Mucosa of descending colon (tissue), 3 donors: ENCODE measurements at regions not wholly inside any gene's neighbourhood (a gene's known extent, or its start where the extent isn't known, plus 50 kb on each side); places are given as distances from the start of the nearest gene placed in this dataset.

Experiments
- ATAC-seq: fragments of 200-7000 bp; cut with Tn5 transposase; one replicate; pipeline ENCODE4 v1.9.1; 2020; ENCODE audit warnings: mild to moderate bottlenecking, moderate library complexity
- DNase-seq, 3 donors: peaks; one replicate each; pipeline ENCODE4 v3.0.0-alpha.2; 2020
- H3K36me3 ChIP-seq: fragments of 200-600 bp; one replicate; pipeline ENCODE4 v1.8.0; 2021; ENCODE audit warnings: low read depth, mild to moderate bottlenecking
- H3K4me1 ChIP-seq: fragments of 200-600 bp; one replicate; pipeline ENCODE4 v1.8.0; 2021; ENCODE audit warnings: low read depth, mild to moderate bottlenecking
- H3K4me3 ChIP-seq: fragments of 200-600 bp; one replicate; pipeline ENCODE4 v1.8.0; 2021; ENCODE audit warnings: mild to moderate bottlenecking
- H3K9me3 ChIP-seq: fragments of 200-600 bp; one replicate; pipeline ENCODE4 v1.8.0; 2021; ENCODE audit warnings: mild to moderate bottlenecking
- CTCF ChIP-seq: fragments of 200-600 bp; IDR thresholded peaks from one replicate; pipeline ENCODE4 v1.8.0; 2022; ENCODE audit warnings: antibody characterized with exemption, mild to moderate bottlenecking
- intact Hi-C, 2 donors: fragments of 100-400 bp; cut with DNase I in 1 of 2; cut with micrococcal nuclease in 1 of 2; formaldehyde crosslinking; loops; one replicate each; pipeline versions ENCODE4 v1.11.0 to v1.11.1; 2022; cut with DNase I, micrococcal nuclease
- donor health status: DM: no; HTN: no; CAD: no; lungs with moderate emphysema.
- donor health status: DM: no; HTN: no; CAD: no.
- donor health status: DM: no; HTN: yes; CAD: no.

GRCh38 chrX:16517039-16517605 lies 132.8 kb upstream of the S100G start:
- intact Hi-C loops: no loop called here
- Histone ChIP-seq H3K36me3 (no peaks in the 10 kb centered on the region), H3K4me1 (no peaks in the 10 kb centered on the region), H3K4me3 (no peak overlapping the region), H3K9me3 (no peaks in the 10 kb centered on the region)
- no peak for ATAC-seq
- DNase-seq: no peak
- TF ChIP-seq CTCF: no peak

GRCh38 chrX:16518131-16518530 lies 131.8 kb upstream of the S100G start:
- Histone ChIP-seq H3K4me3 (no peak overlapping the region), H3K36me3 (no peaks in the 10 kb centered on the region), H3K9me3 (no peaks in the 10 kb centered on the region), H3K4me1 (no peaks in the 10 kb centered on the region)
- DNase-seq (no peak), ATAC-seq (no peak)
- TF ChIP-seq CTCF: no peak
- intact Hi-C loops: no loop called here

GRCh38 chrX:16524316-16524715 lies 125.6 kb upstream of the S100G start:
- Histone ChIP-seq H3K4me3 (no peak overlapping the region), H3K4me1 (no peaks in the 10 kb centered on the region), H3K36me3 (no peaks in the 10 kb centered on the region), H3K9me3 (no peaks in the 10 kb centered on the region)
- ATAC-seq: no peak
- intact Hi-C loops: no loop called here
- TF ChIP-seq CTCF: no peak
- DNase-seq: peak in 1 of 3 donors; percentile 2

- Histone ChIP-seq H3K9me3 (no peaks in the 10 kb centered on the region), H3K4me3 (no peak overlapping the region), H3K4me1 (no peaks in the 10 kb centered on the region), H3K36me3 (no peaks in the 10 kb centered on the region)
- DNase-seq (no peak), ATAC-seq (no peak)
- intact Hi-C loops: no loop called here
- TF ChIP-seq CTCF: no peak
These were observed 124.0 kb upstream of the S100G start for GRCh38 chrX:16526003-16526402.

- Histone ChIP-seq H3K4me1 (no peaks in the 10 kb centered on the region), H3K36me3 (no peaks in the 10 kb centered on the region), H3K4me3 (no peak overlapping the region), H3K9me3 (no peaks in the 10 kb centered on the region)
- TF ChIP-seq CTCF: no peak
- DNase-seq (peak in 1 of 3 donors; percentile 4), ATAC-seq (no peak)
- intact Hi-C loops: no loop called here
These were observed 121.3 kb upstream of the S100G start for GRCh38 chrX:16528620-16529019.
